ENCODE measurements at regions not wholly inside any gene's neighbourhood (a gene's known extent, or its start where the extent isn't known, plus 50 kb on each side); places are given as distances from the start of the nearest gene placed in this dataset.

- no peaks in the 10 kb centered on the region for H3K9me3 Mint-ChIP-seq
- no peak overlapping the region for H3K27ac Mint-ChIP-seq
- CTCF ChIA-PET: no interaction called here
- H3K4me1 Mint-ChIP-seq: no peaks in the 10 kb centered on the region
- no peak for DNase-seq
- H3K4me3 Mint-ChIP-seq: no peak overlapping the region
- no peaks in the 10 kb centered on the region for H3K36me3 Mint-ChIP-seq (ENCODE audit: low read depth)
- POLR2A ChIA-PET: no interaction called here
- peaks cover 15% of the 10 kb centered on the region for H3K27me3 Mint-ChIP-seq
Measured at GRCh38 chr5:171635028-171635427, 150.6 kb upstream of the SMIM23 start.

GRCh38 chr5:171635561-171636245, 149.9 kb upstream of the SMIM23 start:
- POLR2A ChIA-PET: no interaction called here
- no peaks in the 10 kb centered on the region for H3K36me3 Mint-ChIP-seq (ENCODE audit: low read depth)
- no peak for DNase-seq

GRCh38 chr5:171637811-171638210, 147.8 kb upstream of the SMIM23 start:
- CTCF ChIA-PET: no interaction called here
- H3K36me3 Mint-ChIP-seq (ENCODE audit: low read depth): no peaks in the 10 kb centered on the region
- no peak overlapping the region for H3K27ac Mint-ChIP-seq
- H3K4me1 Mint-ChIP-seq: no peaks in the 10 kb centered on the region
- H3K4me3 Mint-ChIP-seq: no peak overlapping the region
- peaks cover 6% of the 10 kb centered on the region for H3K27me3 Mint-ChIP-seq
- no peak for DNase-seq
- H3K9me3 Mint-ChIP-seq: no peaks in the 10 kb centered on the region
- POLR2A ChIA-PET: no interaction called here

More at GRCh38 chr5:171635561-171636245, 149.9 kb upstream of the SMIM23 start:
- Mint-ChIP-seq H3K9me3 (no peaks in the 10 kb centered on the region), H3K4me3 (no peak overlapping the region), H3K4me1 (no peaks in the 10 kb centered on the region), H3K27me3 (peaks cover 13% of the 10 kb centered on the region), H3K27ac (no peak overlapping the region)
- CTCF ChIA-PET: no interaction called here

GRCh38 chr5:171639205-171639621, 146.4 kb upstream of the SMIM23 start:
- CTCF ChIA-PET: no interaction called here
- H3K9me3 Mint-ChIP-seq: no peaks in the 10 kb centered on the region
- no peak overlapping the region for H3K27ac Mint-ChIP-seq
- H3K36me3 Mint-ChIP-seq (ENCODE audit: low read depth): no peaks in the 10 kb centered on the region
- H3K27me3 Mint-ChIP-seq: peaks cover under 1% of the 10 kb centered on the region
- H3K4me1 Mint-ChIP-seq: no peaks in the 10 kb centered on the region
- no peak overlapping the region for H3K4me3 Mint-ChIP-seq
- DNase-seq: no peak
- POLR2A ChIA-PET: no interaction called here

- H3K4me1 Mint-ChIP-seq: no peaks in the 10 kb centered on the region
- no peaks in the 10 kb centered on the region for H3K36me3 Mint-ChIP-seq (ENCODE audit: low read depth)
- H3K27me3 Mint-ChIP-seq: no peaks in the 10 kb centered on the region
- POLR2A ChIA-PET: no interaction called here
- no peak for DNase-seq
- no peak overlapping the region for H3K4me3 Mint-ChIP-seq
- no peak overlapping the region for H3K27ac Mint-ChIP-seq
- H3K9me3 Mint-ChIP-seq: no peaks in the 10 kb centered on the region
- CTCF ChIA-PET: no interaction called here
Measured at GRCh38 chr5:171639966-171640365, 145.7 kb upstream of the SMIM23 start.

- ChIA-PET POLR2A (no interaction called here), CTCF (no interaction called here)
- Mint-ChIP-seq H3K36me3 (ENCODE audit: low read depth) (no peaks in the 10 kb centered on the region), H3K4me3 (no peak overlapping the region), H3K4me1 (no peaks in the 10 kb centered on the region), H3K27ac (no peak overlapping the region), H3K9me3 (no peaks in the 10 kb centered on the region), H3K27me3 (no peaks in the 10 kb centered on the region)
- no peak for DNase-seq
Measured at GRCh38 chr5:171640480-171640879, 145.1 kb upstream of the SMIM23 start.

- Mint-ChIP-seq H3K27me3 (no peaks in the 10 kb centered on the region), H3K36me3 (ENCODE audit: low read depth) (no peaks in the 10 kb centered on the region), H3K4me3 (no peak overlapping the region), H3K9me3 (no peaks in the 10 kb centered on the region), H3K4me1 (no peaks in the 10 kb centered on the region), H3K27ac (no peak overlapping the region)
- no peak for DNase-seq
- CTCF ChIA-PET: no interaction called here
- POLR2A ChIA-PET: no interaction called here
Measured at GRCh38 chr5:171641891-171642290, 143.7 kb upstream of the SMIM23 start.

- Mint-ChIP-seq H3K27me3 (no peaks in the 10 kb centered on the region), H3K27ac (no peak overlapping the region), H3K36me3 (ENCODE audit: low read depth) (no peaks in the 10 kb centered on the region), H3K4me3 (no peak overlapping the region), H3K4me1 (no peaks in the 10 kb centered on the region), H3K9me3 (no peaks in the 10 kb centered on the region)
- ChIA-PET CTCF (no interaction called here), POLR2A (no interaction called here)
- DNase-seq: no peak
Measured at GRCh38 chr5:171642894-171643293, 142.7 kb upstream of the SMIM23 start.

GRCh38 chr5:171644536-171644935, 141.1 kb upstream of the SMIM23 start:
- Mint-ChIP-seq H3K27ac (no peak overlapping the region), H3K4me1 (no peaks in the 10 kb centered on the region), H3K4me3 (no peak overlapping the region), H3K9me3 (no peaks in the 10 kb centered on the region), H3K36me3 (ENCODE audit: low read depth) (no peaks in the 10 kb centered on the region), H3K27me3 (no peaks in the 10 kb centered on the region)
- POLR2A ChIA-PET: no interaction called here
- CTCF ChIA-PET: no interaction called here
- no peak for DNase-seq

- ChIA-PET CTCF (no interaction called here), POLR2A (no interaction called here)
- no peaks in the 10 kb centered on the region for H3K27me3 Mint-ChIP-seq
Measured at GRCh38 chr5:171646102-171647042, 139.2 kb upstream of the SMIM23 start.

GRCh38 chr5:171647043-171647903, 138.3 kb upstream of the SMIM23 start:
- CTCF ChIA-PET: no interaction called here
- DNase-seq: no peak
- no peaks in the 10 kb centered on the region for H3K27me3 Mint-ChIP-seq
- H3K4me3 Mint-ChIP-seq: no peak overlapping the region
- no peak overlapping the region for H3K27ac Mint-ChIP-seq
- POLR2A ChIA-PET: no interaction called here
- no peaks in the 10 kb centered on the region for H3K9me3 Mint-ChIP-seq
- H3K4me1 Mint-ChIP-seq: no peaks in the 10 kb centered on the region
- H3K36me3 Mint-ChIP-seq (ENCODE audit: low read depth): no peaks in the 10 kb centered on the region

More at GRCh38 chr5:171646102-171647042, 139.2 kb upstream of the SMIM23 start:
- no peak for DNase-seq
- no peaks in the 10 kb centered on the region for H3K36me3 Mint-ChIP-seq (ENCODE audit: low read depth)
- H3K4me3 Mint-ChIP-seq: no peak overlapping the region
- H3K9me3 Mint-ChIP-seq: no peaks in the 10 kb centered on the region
- no peak overlapping the region for H3K27ac Mint-ChIP-seq
- H3K4me1 Mint-ChIP-seq: no peaks in the 10 kb centered on the region

- DNase-seq: no peak
- H3K27ac Mint-ChIP-seq: no peak overlapping the region
- ChIA-PET CTCF (no interaction called here), POLR2A (no interaction called here)
- H3K36me3 Mint-ChIP-seq (ENCODE audit: low read depth): no peaks in the 10 kb centered on the region
- H3K9me3 Mint-ChIP-seq: no peaks in the 10 kb centered on the region
- H3K27me3 Mint-ChIP-seq: no peaks in the 10 kb centered on the region
- no peaks in the 10 kb centered on the region for H3K4me1 Mint-ChIP-seq
- no peak overlapping the region for H3K4me3 Mint-ChIP-seq
Measured at GRCh38 chr5:171647904-171648260, 137.7 kb upstream of the SMIM23 start.

Measured in activated CD4-positive, alpha-beta T cell treated with anti-CD3 and anti-CD28 coated beads, Interleukin-2, amount 10 ng/mL, durations not matched to agents 7 days and 5 days (primary cell).